Neural cell (in vitro differentiated cells): ENCODE measurements at regions not wholly inside any gene's neighbourhood (a gene's known extent, or its start where the extent isn't known, plus 50 kb on each side); places are given as distances from the start of the nearest gene placed in this dataset.

Experiments
- CTCF ChIP-seq: fragments of 450-650 bp; IDR thresholded peaks from 2 replicates; pipeline ENCODE4 v1.5.1; 2014; ENCODE audit warnings: antibody characterized with exemption, mild to moderate bottlenecking, moderate library complexity; ENCODE audit not compliant: poor library complexity, severe bottlenecking
- EZH2 ChIP-seq: fragments of 200-600, 300-800 bp; shearing (Covaris generic), sonication (generic); IDR thresholded peaks from 2 replicates; pipeline ENCODE4 v1.6.1; 2014; ENCODE audit warnings: antibody characterized with exemption, low read length, borderline replicate concordance, mild to moderate bottlenecking; ENCODE audit not compliant: insufficient read depth, poor library complexity, severe bottlenecking
- POLR2AphosphoS5 ChIP-seq: IDR thresholded peaks from 2 replicates; pipeline ENCODE4 v1.6.1; 2012
- RAD21 ChIP-seq: fragments of 450-650 bp; conservative IDR thresholded peaks from 2 replicates; pipeline ENCODE4 v1.6.1; 2014; ENCODE audit warnings: antibody characterized with exemption, mild to moderate bottlenecking, moderate library complexity

GRCh38 chr5:104325356-104325755 is 762.8 kb upstream of the NUDT12 start:
- no peak for TF ChIP-seq CTCF
- no peak for TF ChIP-seq RAD21
- no peak for TF ChIP-seq POLR2AphosphoS5
- no peak for TF ChIP-seq EZH2
